ENCODE measurements at regions not wholly inside any gene's neighbourhood (a gene's known extent, or its start where the extent isn't known, plus 50 kb on each side); places are given as distances from the start of the nearest gene placed in this dataset.
A peak's percentile ranks its signal among the peaks of the same experiment; 100 is the strongest.
"Not testable (repeated sequence)": the region's sequence is repeated elsewhere in the genome, so short reads cannot be mapped to it uniquely, and the experiment has no call there.

DNA sequence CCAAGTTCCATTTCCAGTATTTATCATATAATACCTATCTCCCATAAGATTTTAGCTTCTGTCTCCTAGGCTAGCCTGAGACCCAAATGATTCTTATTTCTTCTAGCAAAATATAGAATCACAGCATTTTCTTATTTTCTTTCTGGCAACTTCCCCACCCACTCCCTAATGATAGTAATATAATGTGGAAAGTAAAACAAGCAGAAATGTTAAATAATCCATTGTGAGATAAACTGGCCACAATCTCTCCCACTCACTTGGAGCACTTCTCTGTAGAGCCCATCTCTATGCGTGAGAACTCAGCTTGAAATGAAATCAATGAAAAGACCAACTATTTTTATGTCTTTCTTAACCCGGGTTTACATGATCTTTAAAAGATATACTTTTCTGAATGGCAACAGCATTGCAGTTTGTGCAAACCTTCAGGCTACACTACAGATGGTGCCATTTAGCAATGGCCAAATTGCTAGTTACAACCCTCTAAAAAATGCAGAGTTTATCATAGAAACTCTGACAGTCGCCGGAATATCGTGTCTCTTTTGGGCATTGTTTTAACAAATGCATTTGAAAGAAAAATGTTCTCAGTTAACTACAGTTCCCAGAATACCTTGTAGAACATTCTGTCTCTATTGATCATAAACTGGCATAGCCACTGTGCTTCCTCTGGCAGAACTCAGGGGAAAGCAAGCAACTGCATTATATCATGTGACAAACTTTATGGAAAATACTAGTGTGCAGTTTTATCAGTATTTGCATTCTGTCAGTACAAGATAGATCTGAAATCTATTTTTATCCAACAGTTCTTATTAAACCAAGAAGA, 1407.4 kb upstream of the ZEB2 start:
- no peak for DNase-seq

DNA sequence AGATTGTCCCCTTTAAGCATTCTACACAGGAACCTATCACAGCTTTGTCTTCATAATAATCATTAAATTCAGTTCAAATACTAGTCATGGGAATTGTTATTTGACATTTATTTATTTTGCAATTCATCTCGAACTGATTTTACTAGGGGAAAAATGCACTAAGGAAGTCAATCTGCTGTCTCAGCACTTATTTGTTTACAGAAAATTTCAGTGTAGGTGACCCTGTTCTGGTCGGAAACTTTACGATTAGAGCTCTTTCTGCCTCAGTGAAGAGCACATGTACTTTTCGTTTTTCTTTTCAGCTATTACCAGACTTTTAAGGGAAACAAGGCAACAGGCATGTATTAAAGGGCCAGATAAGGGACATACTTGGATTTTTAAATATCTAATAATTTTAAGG, 1405.7 kb upstream of the ZEB2 start:
- no peak for DNase-seq

DNA sequence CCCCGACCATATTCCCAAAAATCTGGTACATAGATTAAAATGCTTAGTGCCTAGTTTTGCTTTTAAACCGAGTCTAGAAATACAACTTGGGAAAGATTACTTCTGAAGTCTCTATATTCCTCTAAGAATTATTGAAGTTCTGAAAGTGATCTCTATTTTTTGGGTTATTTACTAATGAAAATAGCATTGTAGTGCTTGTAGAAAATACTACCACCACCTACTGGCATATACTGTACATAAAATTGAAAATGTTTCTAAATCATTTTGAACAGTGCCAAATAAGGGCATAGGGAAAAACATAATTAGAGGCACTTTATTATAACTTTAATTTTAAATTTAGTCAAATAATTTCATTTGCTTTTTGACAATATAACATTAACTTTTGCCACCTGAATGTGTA, 1399.6 kb upstream of the ZEB2 start:
- no peak for DNase-seq

- no peak for DNase-seq
These were observed 1399.0 kb upstream of the ZEB2 start for GRCh38 chr2:145918951-145919350.

- DNase-seq, result no peak
These were observed 1396.9 kb upstream of the ZEB2 start for GRCh38 chr2:145916799-145917198.

GRCh38 chr2:145914716-145915115, 1394.8 kb upstream of the ZEB2 start:
- DNase-seq, result no peak

GRCh38 chr2:145910416-145910815, 1390.5 kb upstream of the ZEB2 start:
- DNase-seq, result no peak

GRCh38 chr2:145909766-145910165, 1389.8 kb upstream of the ZEB2 start:
- no peak for DNase-seq

- DNase-seq, result no peak
These were observed 1389.3 kb upstream of the ZEB2 start for GRCh38 chr2:145909175-145909755.

DNA sequence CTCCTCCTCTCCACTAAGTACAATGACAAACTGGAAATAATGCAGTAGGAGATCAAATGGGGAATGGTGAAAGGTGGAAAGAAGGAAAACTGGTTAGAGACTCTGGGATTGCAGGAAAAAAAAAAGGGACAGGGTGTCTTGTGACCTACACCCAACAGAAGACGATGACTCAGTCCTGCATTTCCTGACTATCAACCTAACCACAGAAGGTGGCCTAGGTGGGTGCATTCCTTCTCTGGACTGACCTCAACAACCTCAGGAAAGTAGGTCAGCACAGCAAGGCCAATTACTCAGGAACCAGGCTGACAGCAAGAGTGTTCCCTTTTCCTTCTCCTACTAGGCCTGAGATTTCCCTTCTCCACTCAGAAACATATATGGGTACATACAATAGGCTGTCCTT, 1386.4 kb upstream of the ZEB2 start:
- DNase-seq, result no peak

- DNase-seq, result no peak
These were observed 1385.5 kb upstream of the ZEB2 start for GRCh38 chr2:145905371-145905770.

DNA sequence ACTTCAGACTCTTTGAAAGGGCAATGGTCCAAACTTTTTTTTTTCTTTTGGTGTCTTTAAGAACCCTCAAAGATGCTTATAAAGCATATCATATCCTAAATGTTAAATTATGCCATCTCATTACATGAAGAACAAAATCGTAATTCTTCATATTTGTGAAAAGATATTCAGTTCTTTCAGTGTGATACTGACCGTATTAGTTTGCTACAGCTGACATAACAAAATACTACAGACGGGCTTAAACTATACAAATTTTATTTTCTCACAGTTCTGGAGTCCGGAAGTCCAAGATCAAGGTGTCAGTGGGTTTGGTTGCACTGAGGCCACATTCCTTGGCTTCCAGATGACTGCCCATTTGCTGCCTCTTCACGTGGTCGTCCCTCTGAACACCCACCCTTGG, 1377.2 kb upstream of the ZEB2 start:
- DNase-seq, result no peak

GRCh38 chr2:145887915-145888314, 1368.0 kb upstream of the ZEB2 start:
- DNase-seq, result no peak

DNA sequence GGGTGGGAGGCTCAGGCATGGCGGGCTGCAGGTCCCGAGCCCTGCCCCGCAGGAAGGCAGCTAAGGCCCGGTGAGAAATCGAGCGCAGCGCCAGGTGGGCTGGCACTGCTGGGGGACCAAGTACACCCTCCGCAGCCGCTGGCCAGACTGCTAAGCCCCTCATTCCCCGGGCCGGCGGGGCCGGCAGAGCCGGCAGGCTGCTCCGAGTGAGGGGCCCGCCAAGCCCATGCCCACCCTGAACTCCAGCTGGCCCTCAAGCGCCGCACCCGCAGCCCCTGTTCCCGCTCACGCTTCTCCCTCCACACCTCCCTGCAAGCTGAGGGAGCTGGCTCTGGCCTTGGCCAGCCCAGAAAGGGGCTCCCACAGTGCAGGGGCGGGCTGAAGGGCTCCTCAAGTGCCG, 1361.1 kb upstream of the ZEB2 start:
- DNase-seq, result not testable (repeated sequence)

GRCh38 chr2:145875016-145875415, 1355.1 kb upstream of the ZEB2 start:
- no peak for DNase-seq

GRCh38 chr2:145874466-145874865, 1354.5 kb upstream of the ZEB2 start:
- DNase-seq, result no peak

GRCh38 chr2:145864501-145864900, 1344.6 kb upstream of the ZEB2 start:
- no peak for DNase-seq

- peak; percentile 79 for DNase-seq
These were observed 1342.0 kb upstream of the ZEB2 start for GRCh38 chr2:145861940-145862339.

DNA sequence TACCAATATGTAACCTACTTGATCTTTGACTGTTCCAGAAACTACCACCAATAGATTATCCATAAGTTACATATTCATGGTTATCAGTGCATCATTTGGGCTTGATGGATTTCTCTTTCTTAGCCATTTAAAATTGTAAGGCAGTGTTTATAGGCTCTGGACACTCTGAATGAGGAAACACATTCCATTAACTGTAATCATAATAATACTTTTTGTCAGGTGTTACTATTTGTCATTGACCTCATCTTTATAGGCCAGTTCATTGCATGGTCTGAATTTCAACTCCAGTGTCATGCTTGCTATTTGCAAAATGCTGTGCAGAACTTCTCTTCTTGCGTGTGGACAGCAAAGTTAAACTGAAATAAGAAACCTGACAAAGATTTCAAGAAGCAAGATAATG, 1340.2 kb upstream of the ZEB2 start:
- no peak for DNase-seq

GRCh38 chr2:145855142-145855541, 1335.2 kb upstream of the ZEB2 start:
- no peak for DNase-seq

- DNase-seq, result no peak
These were observed 1334.3 kb upstream of the ZEB2 start for GRCh38 chr2:145854039-145854755.

DNA sequence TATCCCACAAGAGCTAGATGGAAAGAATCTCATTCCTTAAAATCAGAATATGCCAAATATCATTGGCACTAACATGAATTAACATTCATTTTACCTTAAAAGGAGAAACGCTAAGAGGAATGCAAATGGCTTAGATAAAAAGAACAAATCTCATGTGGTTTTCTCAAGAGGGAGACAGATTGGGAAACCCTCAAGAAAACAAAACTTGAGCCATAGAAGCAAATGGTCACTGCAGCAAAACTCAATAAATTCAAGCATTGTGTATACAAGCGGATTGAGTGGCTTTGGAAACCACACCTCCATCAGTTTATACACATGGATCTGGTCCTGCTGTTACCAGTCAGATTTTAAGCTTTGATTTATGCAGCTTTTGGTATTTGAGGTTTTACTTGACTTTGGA, 1331.8 kb upstream of the ZEB2 start:
- peak; percentile 43 for DNase-seq

DNA sequence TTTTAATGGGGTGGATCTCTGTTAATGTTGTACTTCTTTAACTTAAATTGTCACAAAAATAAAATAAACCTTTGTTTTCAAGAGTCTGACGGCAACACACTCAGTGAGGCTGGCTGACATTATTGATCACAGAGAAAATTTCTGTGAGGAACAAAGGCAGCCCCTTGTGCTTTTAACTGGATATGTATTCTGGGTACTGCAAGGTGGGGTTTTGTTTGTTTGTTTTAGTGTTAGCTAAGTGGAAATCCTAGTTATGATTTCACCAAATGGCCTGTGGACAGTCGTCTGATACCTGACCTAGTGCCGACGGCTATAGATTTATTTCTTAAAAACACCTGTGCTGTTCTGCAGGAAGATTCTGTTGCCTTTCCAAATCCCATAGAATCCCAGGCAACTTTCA, 1329.5 kb upstream of the ZEB2 start:
- peak; percentile 47 for DNase-seq

- DNase-seq, result no peak
These were observed 1327.1 kb upstream of the ZEB2 start for GRCh38 chr2:145846982-145847381.

Measured in NCI-H146 (cell line).